Gastroesophageal sphincter (tissue), 3 donors: ENCODE measurements at regions not wholly inside any gene's neighbourhood (a gene's known extent, or its start where the extent isn't known, plus 50 kb on each side); places are given as distances from the start of the nearest gene placed in this dataset.
"Not testable (repeated sequence)": the region's sequence is repeated elsewhere in the genome, so short reads cannot be mapped to it uniquely, and the experiment has no call there.

ENCODE experiments used
- EP300 ChIP-seq: sonication (generic); formaldehyde crosslinking; IDR thresholded peaks from one replicate; pipeline ENCODE4 v1.6.1; 2017; ENCODE audit warnings: antibody characterized with exemption, mild to moderate bottlenecking
- POLR2AphosphoS5 ChIP-seq: sonication (generic); formaldehyde crosslinking; IDR thresholded peaks from one replicate; pipeline ENCODE4 v1.6.1; 2017; ENCODE audit warnings: antibody characterized with exemption
- TF ChIP-seq, protein P1 (sequence below), 4 experiments: fragments of 200-600 bp in 2 of 4; fragments of 450-650 bp in 2 of 4; sonication (generic) in 1 of 4; IDR thresholded peaks; one replicate each; pipeline ENCODE4 v1.5.1; 2017 to 2019; ENCODE audit warnings: antibody characterized with exemption in 4 of 4, mild to moderate bottlenecking in 2 of 4, moderate library complexity in 2 of 4

DNA sequence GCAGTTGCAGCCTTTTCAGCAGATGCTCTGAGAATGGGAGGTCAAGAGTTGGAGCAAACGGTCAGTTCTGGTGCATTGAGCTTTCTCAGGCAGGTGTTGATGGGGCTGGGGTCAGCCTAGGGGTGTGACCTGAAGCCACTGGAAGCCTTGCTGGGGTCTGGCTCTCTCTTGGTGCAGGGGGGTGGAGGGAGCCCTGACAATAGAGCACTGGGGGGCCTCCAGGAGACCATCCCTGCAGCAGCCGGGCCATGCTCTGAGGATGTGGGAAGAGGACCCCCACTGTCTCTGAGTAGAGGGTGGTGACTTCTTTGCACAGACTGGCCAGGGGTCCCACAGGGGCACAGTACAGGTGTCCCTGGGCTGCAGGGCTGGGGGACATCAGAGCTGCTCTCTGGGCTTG, 528.8 kb downstream of the GOLGA6L6 start:
- TF ChIP-seq, protein P1, sequence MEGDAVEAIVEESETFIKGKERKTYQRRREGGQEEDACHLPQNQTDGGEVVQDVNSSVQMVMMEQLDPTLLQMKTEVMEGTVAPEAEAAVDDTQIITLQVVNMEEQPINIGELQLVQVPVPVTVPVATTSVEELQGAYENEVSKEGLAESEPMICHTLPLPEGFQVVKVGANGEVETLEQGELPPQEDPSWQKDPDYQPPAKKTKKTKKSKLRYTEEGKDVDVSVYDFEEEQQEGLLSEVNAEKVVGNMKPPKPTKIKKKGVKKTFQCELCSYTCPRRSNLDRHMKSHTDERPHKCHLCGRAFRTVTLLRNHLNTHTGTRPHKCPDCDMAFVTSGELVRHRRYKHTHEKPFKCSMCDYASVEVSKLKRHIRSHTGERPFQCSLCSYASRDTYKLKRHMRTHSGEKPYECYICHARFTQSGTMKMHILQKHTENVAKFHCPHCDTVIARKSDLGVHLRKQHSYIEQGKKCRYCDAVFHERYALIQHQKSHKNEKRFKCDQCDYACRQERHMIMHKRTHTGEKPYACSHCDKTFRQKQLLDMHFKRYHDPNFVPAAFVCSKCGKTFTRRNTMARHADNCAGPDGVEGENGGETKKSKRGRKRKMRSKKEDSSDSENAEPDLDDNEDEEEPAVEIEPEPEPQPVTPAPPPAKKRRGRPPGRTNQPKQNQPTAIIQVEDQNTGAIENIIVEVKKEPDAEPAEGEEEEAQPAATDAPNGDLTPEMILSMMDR (IDR thresholded peaks at IDR 0.05): not testable (repeated sequence)
- not testable (repeated sequence) for TF ChIP-seq EP300, POLR2AphosphoS5
